ENCODE measurements at regions not wholly inside any gene's neighbourhood (a gene's known extent, or its start where the extent isn't known, plus 50 kb on each side); places are given as distances from the start of the nearest gene placed in this dataset.

- TF ChIP-seq EZH2 (IDR thresholded peaks at IDR 0.05; ENCODE audit: borderline replicate concordance) (no peak), EZH2phosphoT487 (IDR thresholded peaks at IDR 0.05; ENCODE audit: low read depth, severe bottlenecking, unreplicated experiment) (no peak)
- TF ChIP-seq, protein P1, sequence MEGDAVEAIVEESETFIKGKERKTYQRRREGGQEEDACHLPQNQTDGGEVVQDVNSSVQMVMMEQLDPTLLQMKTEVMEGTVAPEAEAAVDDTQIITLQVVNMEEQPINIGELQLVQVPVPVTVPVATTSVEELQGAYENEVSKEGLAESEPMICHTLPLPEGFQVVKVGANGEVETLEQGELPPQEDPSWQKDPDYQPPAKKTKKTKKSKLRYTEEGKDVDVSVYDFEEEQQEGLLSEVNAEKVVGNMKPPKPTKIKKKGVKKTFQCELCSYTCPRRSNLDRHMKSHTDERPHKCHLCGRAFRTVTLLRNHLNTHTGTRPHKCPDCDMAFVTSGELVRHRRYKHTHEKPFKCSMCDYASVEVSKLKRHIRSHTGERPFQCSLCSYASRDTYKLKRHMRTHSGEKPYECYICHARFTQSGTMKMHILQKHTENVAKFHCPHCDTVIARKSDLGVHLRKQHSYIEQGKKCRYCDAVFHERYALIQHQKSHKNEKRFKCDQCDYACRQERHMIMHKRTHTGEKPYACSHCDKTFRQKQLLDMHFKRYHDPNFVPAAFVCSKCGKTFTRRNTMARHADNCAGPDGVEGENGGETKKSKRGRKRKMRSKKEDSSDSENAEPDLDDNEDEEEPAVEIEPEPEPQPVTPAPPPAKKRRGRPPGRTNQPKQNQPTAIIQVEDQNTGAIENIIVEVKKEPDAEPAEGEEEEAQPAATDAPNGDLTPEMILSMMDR (IDR thresholded peaks at IDR 0.05; ENCODE audit: poor library complexity) = no peak
Measured at GRCh38 chr2:82731824-82732223, 1727.3 kb downstream of the SUCLG1 start.

DNA sequence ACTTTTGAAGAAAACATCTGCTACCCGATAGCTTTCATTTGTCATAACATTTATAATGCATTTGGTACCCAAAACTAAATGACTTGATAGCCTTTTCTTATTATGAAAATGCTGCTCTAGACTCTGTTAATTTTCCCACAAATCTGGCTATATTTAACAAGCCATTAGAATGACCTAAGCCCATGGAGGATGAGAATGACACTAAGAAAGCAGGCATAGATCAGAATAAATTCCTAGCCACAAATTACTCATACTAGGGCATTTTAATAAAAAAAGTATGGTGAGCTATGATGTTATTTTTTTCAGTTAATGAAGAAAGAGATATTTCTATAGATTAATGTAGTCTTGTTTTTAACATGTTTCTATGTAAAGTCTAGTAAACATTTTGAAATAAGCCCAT lies 1728.3 kb downstream of the SUCLG1 start:
- Histone ChIP-seq H3K9me2 (replicated peaks; ENCODE audit: insufficient read depth) (no peaks in the 10 kb centered on the region), H2AFZ (no peak overlapping the region), H3K27me3 (no peaks in the 10 kb centered on the region), H3K79me2 (no peaks in the 10 kb centered on the region), H3K4me1 (ENCODE audit: insufficient read depth) (no peaks in the 10 kb centered on the region), H3K4me2 (no peak overlapping the region), H3K36me3 (replicated peaks; ENCODE audit: insufficient read depth, low read depth) (no peaks in the 10 kb centered on the region), H4K20me1 (ENCODE audit: insufficient read depth, poor library complexity, severe bottlenecking) (no peaks in the 10 kb centered on the region), H3K4me3 (no peak overlapping the region), H3K27ac (no peak overlapping the region), H3K9me3 (ENCODE audit: low read depth) (no peaks in the 10 kb centered on the region)
- TF ChIP-seq EZH2phosphoT487 (IDR thresholded peaks at IDR 0.05; ENCODE audit: low read depth, severe bottlenecking, unreplicated experiment) (no peak), EZH2 (IDR thresholded peaks at IDR 0.05; ENCODE audit: borderline replicate concordance) (no peak)
- TF ChIP-seq, protein P1 (IDR thresholded peaks at IDR 0.05; ENCODE audit: poor library complexity) = no peak
- 96% methylated on average over 1 of the region's 1 CpG for WGBS (ENCODE audit: low lambda C conversion rate, missing lambda C conversion rate)
- DNase-seq (ENCODE audit: low spot score) = no peak

More at GRCh38 chr2:82731824-82732223, 1727.3 kb downstream of the SUCLG1 start:
- H4K20me1 ChIP-seq (ENCODE audit: insufficient read depth, poor library complexity, severe bottlenecking) = no peaks in the 10 kb centered on the region
- no peak overlapping the region for H3K4me2 ChIP-seq
- H2AFZ ChIP-seq = no peak overlapping the region
- no peaks in the 10 kb centered on the region for H3K79me2 ChIP-seq
- H3K4me3 ChIP-seq = no peak overlapping the region
- H3K9me2 ChIP-seq (replicated peaks; ENCODE audit: insufficient read depth) = no peaks in the 10 kb centered on the region
- H3K4me1 ChIP-seq (ENCODE audit: insufficient read depth) = no peaks in the 10 kb centered on the region
- H3K36me3 ChIP-seq (replicated peaks; ENCODE audit: insufficient read depth, low read depth) = no peaks in the 10 kb centered on the region
- DNase-seq (ENCODE audit: low spot score) = no peak
- 79% methylated on average over 4 of the region's 4 CpGs for WGBS (ENCODE audit: low lambda C conversion rate, missing lambda C conversion rate)
- H3K27ac ChIP-seq = no peak overlapping the region
- H3K9me3 ChIP-seq (ENCODE audit: low read depth) = no peaks in the 10 kb centered on the region
- H3K27me3 ChIP-seq = no peaks in the 10 kb centered on the region

DNA sequence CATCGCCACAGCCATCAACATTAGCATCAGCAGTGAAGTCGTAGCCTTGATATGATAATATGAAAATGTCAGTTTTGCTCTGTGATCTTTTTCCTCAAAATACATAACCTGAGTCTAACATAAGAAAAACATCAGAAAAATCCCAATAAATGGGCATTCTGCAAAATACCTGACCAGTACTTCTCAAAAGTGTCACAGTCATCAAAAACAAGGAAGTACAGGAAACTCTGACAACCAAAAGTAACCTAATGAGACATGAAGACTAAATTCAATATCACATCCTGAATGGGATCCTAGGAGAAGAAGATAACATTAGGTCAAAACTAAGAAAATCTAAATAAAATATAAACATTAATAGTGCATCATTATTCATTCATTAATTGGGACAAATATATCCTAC lies 1731.0 kb downstream of the SUCLG1 start:
- H3K4me3 ChIP-seq = no peak overlapping the region
- H3K36me3 ChIP-seq (replicated peaks; ENCODE audit: insufficient read depth, low read depth) = no peaks in the 10 kb centered on the region
- H3K79me2 ChIP-seq = no peaks in the 10 kb centered on the region
- 90% methylated on average over 2 of the region's 2 CpGs for WGBS (ENCODE audit: low lambda C conversion rate, missing lambda C conversion rate)
- H3K4me1 ChIP-seq (ENCODE audit: insufficient read depth) = no peaks in the 10 kb centered on the region
- no peaks in the 10 kb centered on the region for H4K20me1 ChIP-seq (ENCODE audit: insufficient read depth, poor library complexity, severe bottlenecking)
- no peak overlapping the region for H3K4me2 ChIP-seq
- H2AFZ ChIP-seq = no peak overlapping the region
- no peaks in the 10 kb centered on the region for H3K27me3 ChIP-seq
- H3K9me2 ChIP-seq (replicated peaks; ENCODE audit: insufficient read depth) = no peaks in the 10 kb centered on the region
- no peak overlapping the region for H3K27ac ChIP-seq
- no peak for TF ChIP-seq EZH2phosphoT487 (IDR thresholded peaks at IDR 0.05; ENCODE audit: low read depth, severe bottlenecking, unreplicated experiment)
- no peak for TF ChIP-seq EZH2 (IDR thresholded peaks at IDR 0.05; ENCODE audit: borderline replicate concordance)
- TF ChIP-seq, protein P1 (IDR thresholded peaks at IDR 0.05; ENCODE audit: poor library complexity) = no peak
- H3K9me3 ChIP-seq (ENCODE audit: low read depth) = no peaks in the 10 kb centered on the region
- no peak for DNase-seq (ENCODE audit: low spot score)

GRCh38 chr2:82708681-82709080 lies 1750.4 kb downstream of the SUCLG1 start:
- H3K36me3 ChIP-seq (replicated peaks; ENCODE audit: insufficient read depth, low read depth) = no peaks in the 10 kb centered on the region
- no peak overlapping the region for H3K27ac ChIP-seq
- H2AFZ ChIP-seq = no peak overlapping the region
- H3K27me3 ChIP-seq = no peaks in the 10 kb centered on the region
- 75% methylated on average over 2 of the region's 2 CpGs for WGBS (ENCODE audit: low lambda C conversion rate, missing lambda C conversion rate)
- H3K4me1 ChIP-seq (ENCODE audit: insufficient read depth) = no peaks in the 10 kb centered on the region
- H3K9me2 ChIP-seq (replicated peaks; ENCODE audit: insufficient read depth) = no peaks in the 10 kb centered on the region
- no peak overlapping the region for H3K4me2 ChIP-seq
- DNase-seq (ENCODE audit: low spot score) = no peak
- H3K4me3 ChIP-seq = no peak overlapping the region
- H3K9me3 ChIP-seq (ENCODE audit: low read depth) = no peaks in the 10 kb centered on the region
- no peaks in the 10 kb centered on the region for H4K20me1 ChIP-seq (ENCODE audit: insufficient read depth, poor library complexity, severe bottlenecking)
- no peaks in the 10 kb centered on the region for H3K79me2 ChIP-seq
- TF ChIP-seq EZH2 (IDR thresholded peaks at IDR 0.05; ENCODE audit: borderline replicate concordance) (no peak), EZH2phosphoT487 (IDR thresholded peaks at IDR 0.05; ENCODE audit: low read depth, severe bottlenecking, unreplicated experiment) (no peak)
- TF ChIP-seq, protein P1 (IDR thresholded peaks at IDR 0.05; ENCODE audit: poor library complexity) = no peak
